ENCODE measurements at regions not wholly inside any gene's neighbourhood (a gene's known extent, or its start where the extent isn't known, plus 50 kb on each side); places are given as distances from the start of the nearest gene placed in this dataset.
"Not testable (repeated sequence)": the region's sequence is repeated elsewhere in the genome, so short reads cannot be mapped to it uniquely, and the experiment has no call there.

GRCh38 chr4:149039786-149040185, 597.6 kb upstream of the NR3C2 start:
- TF ChIP-seq CTCF, POLR2A (IDR thresholded peaks at IDR 0.05): not testable (repeated sequence)

Measured in Peyer's patch (tissue), 4 donors.